H1 (cell line): ENCODE measurements at regions not wholly inside any gene's neighbourhood (a gene's known extent, or its start where the extent isn't known, plus 50 kb on each side); places are given as distances from the start of the nearest gene placed in this dataset.
"Not testable (repeated sequence)": the region's sequence is repeated elsewhere in the genome, so short reads cannot be mapped to it uniquely, and the experiment has no call there.

ENCODE experiments used
- CTCF ChIA-PET: fragments of 300-600 bp; sonication (Branson Sonifier 250); formaldehyde crosslinking; loops from one replicate; lab custom pipeline; 2021; ENCODE audit not compliant: partially characterized antibody; lab: Charles Lee
- POLR2A ChIA-PET: fragments of 300-600 bp; sonication (Branson Sonifier 250); formaldehyde crosslinking; loops from one replicate; lab custom pipeline; 2021; ENCODE audit warnings: inconsistent platforms; ENCODE audit not compliant: partially characterized antibody; lab: Charles Lee
- DNase-seq, 2 experiments: peaks; one replicate each; pipeline versions ENCODE4 v3.0.0 to v3.0.0-alpha.2; 2010 to 2022; ENCODE audit warnings: low spot score in 2 of 2, low read depth in 1 of 2, mixed read lengths in 1 of 2
- FAIRE-seq: peaks from 2 replicates; lab custom pipeline; 2011; peaks lifted over from hg19 to GRCh38; lab: Jason Lieb, UNC
- H2AFZ ChIP-seq: 2 replicates; pipeline ENCODE4 v1.8.1; 2012; ENCODE audit warnings: low read length, inconsistent platforms
- H2AK5ac ChIP-seq: 2 replicates; pipeline ENCODE4 v1.6.1; 2013; ENCODE audit warnings: low read depth, low read length
- H2BK120ac ChIP-seq: replicated peaks from 2 replicates; pipeline ENCODE3; 2013; ENCODE audit warnings: low read depth, low read length, inconsistent platforms
- H2BK12ac ChIP-seq: 2 replicates; pipeline ENCODE4 v1.6.1; 2013; ENCODE audit warnings: low read depth, low read length
- H2BK15ac ChIP-seq: 2 replicates; pipeline ENCODE4 v1.6.1; 2013; ENCODE audit warnings: low read length
- H2BK20ac ChIP-seq: 2 replicates; pipeline ENCODE4 v1.6.1; 2013; ENCODE audit warnings: low read length
- H2BK5ac ChIP-seq: 2 replicates; pipeline ENCODE4 v1.6.1; 2013; ENCODE audit warnings: low read depth, low read length
- H3K14ac ChIP-seq: 2 replicates; pipeline ENCODE4 v1.6.1; 2013; ENCODE audit warnings: inconsistent platforms; ENCODE audit not compliant: insufficient read length
- H3K18ac ChIP-seq: 2 replicates; pipeline ENCODE4 v1.6.1; 2013; ENCODE audit warnings: low read length; ENCODE audit errors: extremely low read depth
- H3K23ac ChIP-seq: 2 replicates; pipeline ENCODE4 v1.6.1; 2013; ENCODE audit warnings: inconsistent platforms; ENCODE audit not compliant: insufficient read length
- H3K23me2 ChIP-seq: 2 replicates; pipeline ENCODE4 v1.6.1; 2013; ENCODE audit warnings: low read depth, low read length
- H3K27ac ChIP-seq: 2 replicates; pipeline ENCODE4 v1.6.1; 2011; ENCODE audit warnings: low read depth, low read length, inconsistent platforms
- H3K27me3 ChIP-seq, 4 experiments: replicated peaks in 1 of 4; 1 replicate in 1 of 4; 2 replicates in 3 of 4; pipeline versions ENCODE4 v1.6.1 to v1.8.1; 2011 to 2013; ENCODE audit warnings: low read length in 3 of 4, mild to moderate bottlenecking in 3 of 4, inconsistent platforms in 2 of 4, mixed read lengths in 2 of 4, moderate library complexity in 1 of 4; ENCODE audit not compliant: control insufficient read depth in 3 of 4, insufficient read depth in 3 of 4; ENCODE audit errors: extremely low read depth in 1 of 4
- H3K36me3 ChIP-seq, 4 experiments: 2 replicates each; pipeline versions ENCODE4 v1.6.1 to v1.8.1; 2011 to 2013; ENCODE audit warnings: mild to moderate bottlenecking in 4 of 4, low read length in 3 of 4, moderate library complexity in 2 of 4, control low read depth in 1 of 4, inconsistent platforms in 1 of 4; ENCODE audit not compliant: insufficient read depth in 4 of 4, control insufficient read depth in 2 of 4
- H3K4ac ChIP-seq: replicated peaks from 2 replicates; pipeline ENCODE3; 2013; ENCODE audit warnings: low read length, low read depth, mixed read lengths, inconsistent platforms; ENCODE audit not compliant: insufficient read length
- H3K4me1 ChIP-seq, 4 experiments: replicated peaks in 1 of 4; 1 replicate in 1 of 4; 2 replicates in 3 of 4; pipeline versions ENCODE4 v1.6.1 to v1.8.1; 2011 to 2013; ENCODE audit warnings: low read length in 3 of 4, inconsistent platforms in 2 of 4, mixed read lengths in 1 of 4; ENCODE audit not compliant: insufficient read depth in 4 of 4, control insufficient read depth in 3 of 4
- H3K4me2 ChIP-seq, 2 experiments: 2 replicates each; pipeline versions ENCODE4 v1.6.1 to v1.8.1; 2011 to 2013; ENCODE audit warnings: low read depth in 2 of 2, low read length in 2 of 2, control low read depth in 1 of 2, inconsistent platforms in 1 of 2, mild to moderate bottlenecking in 1 of 2; ENCODE audit not compliant: insufficient read depth in 1 of 2
- H3K4me3 ChIP-seq, 4 experiments: fragments of 200-600, 300-600 bp in 1 of 4; sonication (generic), shearing (Covaris generic), sonication (Bioruptor Twin) in 1 of 4; 2 replicates each; pipeline versions ENCODE4 v1.5.1 to v1.8.1; 2011 to 2016; ENCODE audit warnings: low read length in 4 of 4, low read depth in 3 of 4, control low read depth in 2 of 4, inconsistent platforms in 2 of 4, mild to moderate bottlenecking in 2 of 4, mixed read lengths in 1 of 4, moderate library complexity in 1 of 4; ENCODE audit not compliant: insufficient read depth in 2 of 4; ENCODE audit errors: extremely low read depth in 1 of 4
- H3K56ac ChIP-seq: replicated peaks from 2 replicates; pipeline ENCODE3; 2013; ENCODE audit warnings: low read depth, mild to moderate bottlenecking, mixed read lengths, low read length, inconsistent platforms; ENCODE audit not compliant: insufficient read length
- H3K79me1 ChIP-seq: 2 replicates; pipeline ENCODE4 v1.6.1; 2013; ENCODE audit warnings: low read depth, low read length, control low read depth
- H3K79me2 ChIP-seq, 2 experiments: 2 replicates each; pipeline versions ENCODE4 v1.6.1 to v1.8.1; 2012 to 2013; ENCODE audit warnings: low read length in 2 of 2, mild to moderate bottlenecking in 2 of 2, inconsistent platforms in 1 of 2; ENCODE audit not compliant: insufficient read depth in 2 of 2, control insufficient read depth in 1 of 2
- H3K9ac ChIP-seq, 4 experiments: replicated peaks in 1 of 4; 1 replicate in 1 of 4; 2 replicates in 3 of 4; pipeline versions ENCODE4 v1.6.1 to v1.8.1; 2011 to 2013; ENCODE audit warnings: low read depth in 3 of 4, low read length in 3 of 4, control low read depth in 2 of 4, mild to moderate bottlenecking in 2 of 4, moderate library complexity in 2 of 4, inconsistent platforms in 1 of 4; ENCODE audit errors: extremely low read depth in 1 of 4
- H3K9me3 ChIP-seq, 2 experiments: 2 replicates each; pipeline versions ENCODE4 v1.6.1 to v1.8.1; 2012 to 2013; ENCODE audit warnings: mild to moderate bottlenecking in 2 of 2, moderate library complexity in 2 of 2, control low read depth in 1 of 2, inconsistent platforms in 1 of 2, low read depth in 1 of 2, low read length in 1 of 2, mixed read lengths in 1 of 2; ENCODE audit not compliant: insufficient read depth in 2 of 2
- H4K20me1 ChIP-seq, 2 experiments: replicated peaks in 1 of 2; 2 replicates each; pipeline versions ENCODE3 to v1.8.1; 2011 to 2013; ENCODE audit warnings: inconsistent platforms in 2 of 2, low read length in 2 of 2, mild to moderate bottlenecking in 1 of 2; ENCODE audit not compliant: insufficient read depth in 2 of 2, control insufficient read depth in 1 of 2
- H4K5ac ChIP-seq: 2 replicates; pipeline ENCODE4 v1.6.1; 2013; ENCODE audit warnings: low read length, low read depth, mixed read lengths, inconsistent platforms; ENCODE audit not compliant: insufficient read length
- H4K8ac ChIP-seq: 2 replicates; pipeline ENCODE4 v1.8.0; 2013; ENCODE audit warnings: mild to moderate bottlenecking, moderate library complexity, low read length, inconsistent platforms; ENCODE audit not compliant: insufficient read depth; ENCODE audit errors: extremely low read depth
- H4K91ac ChIP-seq: replicated peaks from 2 replicates; pipeline ENCODE3; 2013; ENCODE audit warnings: low read length, mixed read lengths, inconsistent platforms; ENCODE audit not compliant: insufficient read length
- WGBS, 2 experiments: shearing (Covaris generic) in 1 of 2; methylation state at CpG; one replicate each; pipeline versions ENCODE4 v1.1.6 to v1.1.7; 2013 to 2015; ENCODE audit warnings: low lambda C conversion rate in 2 of 2, mixed read lengths in 2 of 2, inconsistent platforms in 1 of 2, low coverage in 1 of 2, missing lambda C conversion rate in 1 of 2; ENCODE audit not compliant: insufficient replicate concordance in 2 of 2, insufficient coverage in 1 of 2, insufficient read length in 1 of 2; ENCODE audit errors: extremely low coverage in 1 of 2, missing lambda C conversion rate in 1 of 2; 5-methylcytosine and 5-hydroxymethylcytosine counted together

- not testable (repeated sequence) for FAIRE-seq
Measured at GRCh38 chr2:118744682-118745181, 102.7 kb downstream of the EN1 start.

More at GRCh38 chr2:118744682-118745181, 102.7 kb downstream of the EN1 start:
- DNase-seq, H3K4me3 ChIP-seq, H3K9ac ChIP-seq, H3K36me3 ChIP-seq, H3K56ac ChIP-seq, H3K4me1 ChIP-seq, H2AFZ ChIP-seq, H4K20me1 ChIP-seq, H2BK5ac ChIP-seq, H2BK15ac ChIP-seq, H3K4ac ChIP-seq, CTCF ChIA-PET, H2BK12ac ChIP-seq, H4K5ac ChIP-seq, H2BK20ac ChIP-seq, H2BK120ac ChIP-seq, H3K27ac ChIP-seq, H3K79me2 ChIP-seq, H3K79me1 ChIP-seq, H3K4me2 ChIP-seq, H2AK5ac ChIP-seq, H4K8ac ChIP-seq, H3K27me3 ChIP-seq, POLR2A ChIA-PET, H3K18ac ChIP-seq, H3K23me2 ChIP-seq, H3K14ac ChIP-seq, H4K91ac ChIP-seq, H3K23ac ChIP-seq: not testable (repeated sequence)
- WGBS, 2 experiments, result 94% methylated on average over 3 of the region's 3 CpGs; no CpG with 5 or more reads in 1 of the 2 experiments
- H3K9me3 ChIP-seq, result peaks cover 22 to 26% of the 10 kb centered on the region in 2 experiments
